ENCODE measurements at regions not wholly inside any gene's neighbourhood (a gene's known extent, or its start where the extent isn't known, plus 50 kb on each side); places are given as distances from the start of the nearest gene placed in this dataset.
A peak's percentile ranks its signal among the peaks of the same experiment; 100 is the strongest.

DNA sequence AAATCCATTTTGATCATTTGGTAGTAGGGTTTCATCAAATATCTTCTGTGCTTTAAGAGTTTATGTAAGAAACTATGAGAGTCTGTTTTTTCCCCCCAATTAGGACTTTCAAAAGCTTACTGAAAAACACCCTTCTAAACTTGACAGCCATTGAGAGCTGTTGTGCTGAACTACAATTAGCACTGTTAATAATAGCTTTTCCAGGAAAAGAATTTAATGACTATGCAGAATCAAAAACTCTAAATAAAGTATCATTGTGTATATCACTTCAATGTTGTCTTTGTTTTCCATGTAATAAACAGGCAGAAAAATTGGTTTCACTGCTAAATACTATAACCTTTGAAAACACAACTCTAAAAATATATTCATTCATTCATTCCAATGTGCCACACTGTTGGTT lies 121.4 kb upstream of the PDE5A start:
- no peak overlapping the region for H4K91ac ChIP-seq (ENCODE audit: insufficient read depth, low read depth, low read length)
- H2AK5ac ChIP-seq (ENCODE audit: low read depth, low read length): no peak overlapping the region
- H3K27ac ChIP-seq (ENCODE audit: insufficient read depth, low read length): no peak overlapping the region; the same call in 1 of the 2 replicates
- peaks cover 9% of the 10 kb centered on the region for H3K4me1 ChIP-seq (ENCODE audit: control insufficient read depth, insufficient read depth, low read length)
- H3K4ac ChIP-seq (ENCODE audit: low read depth, low read length): peak overlapping the region; percentile 48; the same call in 1 of the 2 replicates
- peak overlapping the region; percentile 12; the same call in 1 of the 2 replicates for H4K5ac ChIP-seq (ENCODE audit: low read depth, low read length)
- H3K79me1 ChIP-seq (ENCODE audit: low read depth in 1 of 2, low read length in 2 of 2): no peaks in the 10 kb centered on the region
- H3K36me3 ChIP-seq (ENCODE audit: control insufficient read depth, insufficient read depth, low read length): no peaks in the 10 kb centered on the region
- H3K14ac ChIP-seq (replicated peaks; ENCODE audit: low read depth, low read length): peak overlapping the region; percentile 45; the same call in 1 of the 2 replicates
- no peak for ATAC-seq (ENCODE audit: low read depth)
- H2AFZ ChIP-seq (replicated peaks; ENCODE audit: low read length, poor library complexity): no peak overlapping the region
- H2BK20ac ChIP-seq (ENCODE audit: low read depth, low read length): peak overlapping the region; percentile 91; the same call in 1 of the 2 replicates
- H3K4me3 ChIP-seq (ENCODE audit: insufficient read depth, low read depth, low read length): no peak overlapping the region
- DNase-seq: no peak
- peak overlapping the region; percentile 95 for H3K18ac ChIP-seq (ENCODE audit: low read depth, low read length)
- no peak overlapping the region for H3K23ac ChIP-seq (ENCODE audit: low read depth, low read length)
- ChIA-PET CTCF (interaction anchor here (0.8 to 1.2 kb wide), 4 partner anchors 12 to 121 kb away, joined by 3 to 4 read pairs (median 4); partner anchors contain the start of gene PDE5A), POLR2A (ENCODE audit: unreplicated experiment) (interaction anchor here (2.1 kb wide), 1 partner anchor 122 kb away, joined by 11 read pairs; the partner anchor contains the start of gene PDE5A)
- 0 out of 2 replicates have a peak overlapping the region, but pooled peaks have one; percentile 17 for H3K56ac ChIP-seq (ENCODE audit: extremely low read depth, insufficient read depth, low read length)
- no peak overlapping the region for H3K9ac ChIP-seq (ENCODE audit: low read depth, low read length)
- H4K8ac ChIP-seq (ENCODE audit: low read depth in 2 of 2, low read length in 2 of 2): peak overlapping the region in 1 of 2 experiments; percentile 59; a peak in 3 of 4 replicates
- H3K9me3 ChIP-seq (ENCODE audit: control insufficient read depth, insufficient read depth, low read length): no peaks in the 10 kb centered on the region
- H4K20me1 ChIP-seq (ENCODE audit: insufficient read depth, low read length): no peaks in the 10 kb centered on the region
- H3K4me2 ChIP-seq (ENCODE audit: low read depth, low read length): no peak overlapping the region
- no peak for TF ChIP-seq MAZ (IDR thresholded peaks at IDR 0.05; ENCODE audit: borderline replicate concordance, low read depth, low read length)
- peak overlapping the region; percentile 67; the same call in 1 of the 2 replicates for H2BK120ac ChIP-seq (ENCODE audit: low read depth, low read length)
- H2BK5ac ChIP-seq (ENCODE audit: low read depth, low read length, poor library complexity, severe bottlenecking): peak overlapping the region; percentile 93
- in situ Hi-C loops (cut with MboI; ENCODE audit: low sequenced_read_pairs) (no loop called here), dilution Hi-C loops (cut with HindIII; ENCODE audit: low sequenced_read_pairs, unreplicated experiment) (no loop called here), intact Hi-C loops (cut with micrococcal nuclease) (no loop called here)
- no peak overlapping the region for H2AK9ac ChIP-seq (replicated peaks; ENCODE audit: low read depth, low read length, poor library complexity)
- no peaks in the 10 kb centered on the region for H3K9me1 ChIP-seq (ENCODE audit: insufficient read depth, low read length)
- H2BK15ac ChIP-seq (ENCODE audit: low read depth, low read length): 0 out of 3 replicates have a peak overlapping the region, but pooled peaks have one; percentile 16
- BruUV-seq (replicated peaks): no TSS peak
- no peaks in the 10 kb centered on the region for H3K27me3 ChIP-seq (ENCODE audit: control insufficient read depth, insufficient read depth, low read length)
